Activated naive CD8-positive, alpha-beta T cell treated with anti-CD3 and anti-CD28 coated beads for 36 hours (primary cell): ENCODE measurements at regions not wholly inside any gene's neighbourhood (a gene's known extent, or its start where the extent isn't known, plus 50 kb on each side); places are given as distances from the start of the nearest gene placed in this dataset.

Source experiments
- DNase-seq: peaks from one replicate; pipeline ENCODE4 v3.0.0; 2021
- H3K27ac Mint-ChIP-seq: one replicate; pipeline ENCODE4 v1.8.0; 2022; ENCODE audit warnings: mild to moderate bottlenecking, moderate library complexity, mixed read lengths
- H3K27me3 Mint-ChIP-seq: one replicate; pipeline ENCODE4 v1.8.0; 2022; ENCODE audit warnings: mild to moderate bottlenecking, mixed read lengths
- H3K36me3 Mint-ChIP-seq: one replicate; pipeline ENCODE4 v1.8.0; 2021; ENCODE audit warnings: mild to moderate bottlenecking, mixed read lengths
- H3K4me1 Mint-ChIP-seq: one replicate; pipeline ENCODE4 v1.8.0; 2021; ENCODE audit warnings: mixed read lengths
- H3K4me3 Mint-ChIP-seq: one replicate; pipeline ENCODE4 v1.8.0; 2022; ENCODE audit warnings: mild to moderate bottlenecking, moderate library complexity, mixed read lengths
- H3K9me3 Mint-ChIP-seq: one replicate; pipeline ENCODE4 v1.8.0; 2022; ENCODE audit warnings: mixed read lengths

DNA sequence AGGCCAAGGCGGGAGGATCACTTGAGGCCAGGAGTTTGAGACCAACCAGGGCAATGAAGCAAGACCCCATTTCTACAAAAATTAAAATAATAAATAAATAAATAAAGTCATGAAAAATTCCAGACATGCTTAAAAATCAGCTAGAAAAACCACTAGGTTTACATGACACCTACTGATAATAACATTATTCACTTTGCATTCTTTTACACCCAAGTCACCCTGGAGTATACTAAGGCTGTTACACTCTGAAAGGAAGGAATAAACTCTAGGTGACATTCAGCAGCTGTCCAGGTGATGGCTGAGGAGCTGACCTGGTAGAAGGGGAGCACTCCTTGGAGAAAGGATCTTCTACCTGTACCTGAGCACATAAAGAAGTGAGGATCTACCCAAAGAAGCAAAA lies 179.2 kb downstream of the ZNF281 start:
- no peak overlapping the region for H3K27ac Mint-ChIP-seq
- H3K4me1 Mint-ChIP-seq: peaks cover 11% of the 10 kb centered on the region
- H3K9me3 Mint-ChIP-seq: no peaks in the 10 kb centered on the region
- no peak for DNase-seq
- H3K36me3 Mint-ChIP-seq: no peaks in the 10 kb centered on the region
- no peak overlapping the region for H3K4me3 Mint-ChIP-seq
- H3K27me3 Mint-ChIP-seq: peaks cover 4% of the 10 kb centered on the region

GRCh38 chr1:200228486-200228885 lies 181.3 kb downstream of the ZNF281 start:
- DNase-seq: no peak
- H3K36me3 Mint-ChIP-seq: no peaks in the 10 kb centered on the region
- H3K4me1 Mint-ChIP-seq: peaks cover 11% of the 10 kb centered on the region
- H3K4me3 Mint-ChIP-seq: no peak overlapping the region
- no peaks in the 10 kb centered on the region for H3K9me3 Mint-ChIP-seq
- H3K27ac Mint-ChIP-seq: no peak overlapping the region
- H3K27me3 Mint-ChIP-seq: peaks cover 9% of the 10 kb centered on the region

DNA sequence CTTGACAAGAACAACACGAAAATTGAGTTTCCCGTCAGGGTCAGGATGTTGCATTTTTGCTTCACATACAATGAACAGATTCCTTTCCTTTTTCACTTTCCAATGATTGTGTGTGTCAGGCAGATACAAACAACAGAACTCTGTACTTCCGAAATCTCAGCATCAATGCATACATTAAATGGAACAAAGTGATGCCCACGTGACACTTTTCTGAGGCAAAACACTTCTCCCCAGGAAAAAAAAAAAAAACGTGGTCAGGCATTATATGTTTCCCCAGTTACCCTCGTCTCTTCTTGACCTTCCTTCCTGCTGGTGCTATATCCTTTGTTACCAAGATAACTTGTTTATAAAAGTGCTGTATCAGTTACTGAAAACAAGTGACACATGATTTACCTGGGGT lies 181.8 kb downstream of the ZNF281 start:
- H3K4me3 Mint-ChIP-seq: no peak overlapping the region
- no peaks in the 10 kb centered on the region for H3K36me3 Mint-ChIP-seq
- H3K27me3 Mint-ChIP-seq: peaks cover 9% of the 10 kb centered on the region
- no peak overlapping the region for H3K27ac Mint-ChIP-seq
- peaks cover 11% of the 10 kb centered on the region for H3K4me1 Mint-ChIP-seq
- no peaks in the 10 kb centered on the region for H3K9me3 Mint-ChIP-seq
- DNase-seq: no peak
